ENCODE measurements at regions not wholly inside any gene's neighbourhood (a gene's known extent, or its start where the extent isn't known, plus 50 kb on each side); places are given as distances from the start of the nearest gene placed in this dataset.

GRCh38 chr1:244192325-244192724 lies 141.2 kb downstream of the ZBTB18 start:
- Histone ChIP-seq H3K79me2 (ENCODE audit: control insufficient read depth, insufficient read depth, low read length, unreplicated experiment) (no peaks in the 10 kb centered on the region), H3K36me3 (ENCODE audit: insufficient read depth, low read length) (no peaks in the 10 kb centered on the region), H3K4me1 (ENCODE audit: control insufficient read depth, insufficient read depth, low read length, unreplicated experiment) (no peaks in the 10 kb centered on the region), H3K4me3 (ENCODE audit: low read depth, low read length) (no peak overlapping the region), H3K27ac (ENCODE audit: low read depth, low read length) (no peak overlapping the region), H3K27me3 (ENCODE audit: insufficient read depth, low read length) (no peaks in the 10 kb centered on the region), H2AFZ (ENCODE audit: low read length, unreplicated experiment) (no peak overlapping the region)

GRCh38 chr1:244196571-244197285 lies 145.6 kb downstream of the ZBTB18 start:
- H3K4me1 ChIP-seq (ENCODE audit: control insufficient read depth, insufficient read depth, low read length, unreplicated experiment) = no peaks in the 10 kb centered on the region
- H3K27me3 ChIP-seq (ENCODE audit: insufficient read depth, low read length) = no peaks in the 10 kb centered on the region
- no peak overlapping the region for H3K4me3 ChIP-seq (ENCODE audit: low read depth, low read length)
- no peak overlapping the region for H3K27ac ChIP-seq (ENCODE audit: low read depth, low read length)
- no peaks in the 10 kb centered on the region for H3K79me2 ChIP-seq (ENCODE audit: control insufficient read depth, insufficient read depth, low read length, unreplicated experiment)
- no peaks in the 10 kb centered on the region for H3K36me3 ChIP-seq (ENCODE audit: insufficient read depth, low read length)
- no peak overlapping the region for H2AFZ ChIP-seq (ENCODE audit: low read length, unreplicated experiment)

- Histone ChIP-seq H3K4me1 (ENCODE audit: control insufficient read depth, insufficient read depth, low read length, unreplicated experiment) (no peaks in the 10 kb centered on the region), H3K27ac (ENCODE audit: low read depth, low read length) (no peak overlapping the region), H3K36me3 (ENCODE audit: insufficient read depth, low read length) (no peaks in the 10 kb centered on the region), H3K79me2 (ENCODE audit: control insufficient read depth, insufficient read depth, low read length, unreplicated experiment) (no peaks in the 10 kb centered on the region), H3K27me3 (ENCODE audit: insufficient read depth, low read length) (no peaks in the 10 kb centered on the region), H2AFZ (ENCODE audit: low read length, unreplicated experiment) (no peak overlapping the region), H3K4me3 (ENCODE audit: low read depth, low read length) (no peak overlapping the region)
These were observed 146.8 kb downstream of the ZBTB18 start for GRCh38 chr1:244197851-244198375.

DNA sequence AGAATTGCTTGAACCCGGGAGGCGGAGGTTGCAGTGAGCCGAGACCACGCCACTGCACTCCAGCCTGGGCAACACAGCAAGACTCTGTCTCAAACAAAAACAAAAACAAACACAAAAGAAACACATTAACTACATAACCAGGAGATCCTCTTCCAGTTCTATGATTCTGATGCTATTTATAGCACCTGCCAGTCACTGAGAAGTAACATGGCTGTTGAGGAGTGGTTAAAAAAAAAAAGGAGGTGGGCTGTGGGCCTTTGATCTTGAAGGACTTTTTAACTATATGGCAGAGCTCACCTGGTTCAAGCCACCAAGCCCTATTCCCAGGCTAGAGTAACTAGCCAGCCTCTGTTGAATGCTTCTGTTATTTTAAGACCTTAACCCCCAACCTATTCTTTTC lies 148.8 kb downstream of the ZBTB18 start:
- Histone ChIP-seq H3K36me3 (ENCODE audit: insufficient read depth, low read length) (no peaks in the 10 kb centered on the region), H3K79me2 (ENCODE audit: control insufficient read depth, insufficient read depth, low read length, unreplicated experiment) (no peaks in the 10 kb centered on the region), H3K27ac (ENCODE audit: low read depth, low read length) (no peak overlapping the region), H2AFZ (ENCODE audit: low read length, unreplicated experiment) (no peak overlapping the region), H3K4me3 (ENCODE audit: low read depth, low read length) (no peak overlapping the region), H3K4me1 (ENCODE audit: control insufficient read depth, insufficient read depth, low read length, unreplicated experiment) (no peaks in the 10 kb centered on the region), H3K27me3 (ENCODE audit: insufficient read depth, low read length) (peaks cover 5% of the 10 kb centered on the region; the same call in 1 of the 2 replicates)

DNA sequence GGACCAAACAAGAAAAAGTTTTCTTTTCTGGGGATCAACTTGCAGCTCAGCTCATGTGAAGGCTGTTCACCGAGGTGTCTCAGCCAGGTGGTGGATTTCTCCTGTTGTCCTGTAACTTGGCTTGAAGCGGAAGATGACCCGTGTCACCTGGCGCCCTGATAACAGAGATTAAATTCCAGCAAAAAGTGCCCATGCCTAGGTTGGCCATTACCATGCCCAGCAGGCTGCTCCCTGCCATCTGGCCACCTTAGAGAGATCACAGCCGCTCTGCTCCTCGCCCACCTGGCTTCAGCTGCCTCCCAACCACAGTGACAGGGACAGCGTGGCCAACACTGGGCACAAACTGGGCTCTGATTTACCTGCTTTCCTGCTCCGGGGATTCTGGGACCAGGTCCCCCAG lies 149.5 kb downstream of the ZBTB18 start:
- H3K79me2 ChIP-seq (ENCODE audit: control insufficient read depth, insufficient read depth, low read length, unreplicated experiment) = no peaks in the 10 kb centered on the region
- H2AFZ ChIP-seq (ENCODE audit: low read length, unreplicated experiment) = no peak overlapping the region
- H3K27me3 ChIP-seq (ENCODE audit: insufficient read depth, low read length) = peaks cover 5% of the 10 kb centered on the region; the same call in 1 of the 2 replicates
- no peaks in the 10 kb centered on the region for H3K4me1 ChIP-seq (ENCODE audit: control insufficient read depth, insufficient read depth, low read length, unreplicated experiment)
- no peak overlapping the region for H3K4me3 ChIP-seq (ENCODE audit: low read depth, low read length)
- H3K27ac ChIP-seq (ENCODE audit: low read depth, low read length) = no peak overlapping the region
- no peaks in the 10 kb centered on the region for H3K36me3 ChIP-seq (ENCODE audit: insufficient read depth, low read length)

DNA sequence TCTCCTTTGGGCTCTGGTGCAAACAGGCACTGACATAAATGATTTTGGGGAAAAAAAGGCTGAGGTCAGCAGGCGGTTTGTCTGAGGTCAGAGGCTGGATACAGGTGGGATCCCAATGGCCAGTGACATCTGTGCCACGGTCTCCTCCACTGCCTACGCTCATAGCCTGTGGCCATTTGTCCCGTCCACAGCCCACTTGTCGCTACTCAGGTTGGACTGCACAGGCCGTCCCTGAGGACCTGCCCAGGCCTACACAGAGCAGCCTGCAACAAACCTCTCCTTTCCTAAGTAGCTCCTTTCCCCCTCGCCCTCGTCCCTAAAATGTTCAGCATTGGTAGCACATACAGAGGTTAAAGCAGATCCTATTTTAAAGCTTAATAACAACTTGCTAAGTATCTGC lies 150.7 kb downstream of the ZBTB18 start:
- Histone ChIP-seq H3K4me3 (ENCODE audit: low read depth, low read length) (no peak overlapping the region), H3K27ac (ENCODE audit: low read depth, low read length) (no peak overlapping the region), H3K79me2 (ENCODE audit: control insufficient read depth, insufficient read depth, low read length, unreplicated experiment) (no peaks in the 10 kb centered on the region), H3K36me3 (ENCODE audit: insufficient read depth, low read length) (no peaks in the 10 kb centered on the region), H3K4me1 (ENCODE audit: control insufficient read depth, insufficient read depth, low read length, unreplicated experiment) (no peaks in the 10 kb centered on the region), H3K27me3 (ENCODE audit: insufficient read depth, low read length) (peaks cover 5% of the 10 kb centered on the region; the same call in 1 of the 2 replicates), H2AFZ (ENCODE audit: low read length, unreplicated experiment) (no peak overlapping the region)

- H3K27ac ChIP-seq (ENCODE audit: low read depth, low read length) = no peak overlapping the region
- no peak overlapping the region for H3K4me3 ChIP-seq (ENCODE audit: low read depth, low read length)
- peaks cover 5% of the 10 kb centered on the region; the same call in 1 of the 2 replicates for H3K27me3 ChIP-seq (ENCODE audit: insufficient read depth, low read length)
- H3K79me2 ChIP-seq (ENCODE audit: control insufficient read depth, insufficient read depth, low read length, unreplicated experiment) = no peaks in the 10 kb centered on the region
- no peaks in the 10 kb centered on the region for H3K4me1 ChIP-seq (ENCODE audit: control insufficient read depth, insufficient read depth, low read length, unreplicated experiment)
- no peaks in the 10 kb centered on the region for H3K36me3 ChIP-seq (ENCODE audit: insufficient read depth, low read length)
- no peak overlapping the region for H2AFZ ChIP-seq (ENCODE audit: low read length, unreplicated experiment)
These were observed 152.9 kb downstream of the ZBTB18 start for GRCh38 chr1:244204004-244204403.

DNA sequence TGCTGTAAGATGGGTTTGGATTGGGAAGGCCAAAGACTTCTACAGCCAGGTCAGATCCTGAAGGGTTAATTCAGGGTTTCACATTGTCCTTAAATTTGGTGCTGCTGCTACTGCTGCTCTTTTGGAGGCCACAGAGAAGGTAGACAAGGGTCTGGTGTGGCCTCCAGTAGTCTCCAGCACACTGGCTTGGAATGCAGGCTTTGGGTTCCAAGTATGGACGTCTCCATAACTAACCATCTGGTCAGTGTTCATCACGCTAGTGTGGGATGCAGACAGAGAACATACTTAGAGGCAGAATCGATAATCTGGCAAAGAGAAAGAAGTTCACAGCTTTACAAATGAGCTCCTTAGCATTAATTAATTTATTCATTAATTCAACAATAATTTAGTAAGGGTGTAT lies 154.1 kb downstream of the ZBTB18 start:
- Histone ChIP-seq H2AFZ (ENCODE audit: low read length, unreplicated experiment) (no peak overlapping the region), H3K4me3 (ENCODE audit: low read depth, low read length) (no peak overlapping the region), H3K4me1 (ENCODE audit: control insufficient read depth, insufficient read depth, low read length, unreplicated experiment) (no peaks in the 10 kb centered on the region), H3K27ac (ENCODE audit: low read depth, low read length) (no peak overlapping the region), H3K36me3 (ENCODE audit: insufficient read depth, low read length) (no peaks in the 10 kb centered on the region), H3K79me2 (ENCODE audit: control insufficient read depth, insufficient read depth, low read length, unreplicated experiment) (no peaks in the 10 kb centered on the region), H3K27me3 (ENCODE audit: insufficient read depth, low read length) (peaks cover 5% of the 10 kb centered on the region; the same call in 1 of the 2 replicates)

GRCh38 chr1:244205906-244206305 lies 154.8 kb downstream of the ZBTB18 start:
- Histone ChIP-seq H3K36me3 (ENCODE audit: insufficient read depth, low read length) (no peaks in the 10 kb centered on the region), H3K27me3 (ENCODE audit: insufficient read depth, low read length) (peaks cover 5% of the 10 kb centered on the region; the same call in 1 of the 2 replicates), H3K79me2 (ENCODE audit: control insufficient read depth, insufficient read depth, low read length, unreplicated experiment) (no peaks in the 10 kb centered on the region), H2AFZ (ENCODE audit: low read length, unreplicated experiment) (no peak overlapping the region), H3K27ac (ENCODE audit: low read depth, low read length) (no peak overlapping the region), H3K4me1 (ENCODE audit: control insufficient read depth, insufficient read depth, low read length, unreplicated experiment) (no peaks in the 10 kb centered on the region), H3K4me3 (ENCODE audit: low read depth, low read length) (no peak overlapping the region)

- H3K27me3 ChIP-seq (ENCODE audit: insufficient read depth, low read length) = peaks cover 5% of the 10 kb centered on the region; the same call in 1 of the 2 replicates
- no peaks in the 10 kb centered on the region for H3K79me2 ChIP-seq (ENCODE audit: control insufficient read depth, insufficient read depth, low read length, unreplicated experiment)
- H3K27ac ChIP-seq (ENCODE audit: low read depth, low read length) = no peak overlapping the region
- H3K4me1 ChIP-seq (ENCODE audit: control insufficient read depth, insufficient read depth, low read length, unreplicated experiment) = no peaks in the 10 kb centered on the region
- no peaks in the 10 kb centered on the region for H3K36me3 ChIP-seq (ENCODE audit: insufficient read depth, low read length)
- H2AFZ ChIP-seq (ENCODE audit: low read length, unreplicated experiment) = no peak overlapping the region
- H3K4me3 ChIP-seq (ENCODE audit: low read depth, low read length) = no peak overlapping the region
These were observed 156.2 kb downstream of the ZBTB18 start for GRCh38 chr1:244207042-244207934.

All from ACC112 (cell line).